ENCODE measurements at regions not wholly inside any gene's neighbourhood (a gene's known extent, or its start where the extent isn't known, plus 50 kb on each side); places are given as distances from the start of the nearest gene placed in this dataset.

DNA sequence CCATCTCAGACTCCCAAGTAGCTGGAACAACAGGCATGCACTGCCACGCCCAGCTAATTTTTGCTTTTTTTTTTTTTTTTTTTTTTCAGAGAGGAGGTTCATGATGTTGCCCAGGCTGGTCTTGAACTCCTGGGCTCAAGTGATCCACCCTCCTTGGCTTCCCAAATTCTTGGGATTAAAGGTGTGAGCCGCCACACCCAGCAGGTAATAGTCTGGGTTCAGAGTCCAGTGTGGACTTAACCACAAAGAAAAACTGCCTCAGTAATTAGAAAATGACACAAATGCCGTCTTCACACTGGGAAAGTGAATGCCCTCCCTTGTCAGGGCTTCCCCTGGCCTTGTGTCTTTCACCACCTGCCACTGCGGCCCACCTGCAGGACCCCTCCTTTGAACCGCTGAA lies 101.1 kb downstream of the RAB11FIP2 start:
- POLR2A ChIA-PET, result no interaction called here
- TF ChIP-seq, protein P1, sequence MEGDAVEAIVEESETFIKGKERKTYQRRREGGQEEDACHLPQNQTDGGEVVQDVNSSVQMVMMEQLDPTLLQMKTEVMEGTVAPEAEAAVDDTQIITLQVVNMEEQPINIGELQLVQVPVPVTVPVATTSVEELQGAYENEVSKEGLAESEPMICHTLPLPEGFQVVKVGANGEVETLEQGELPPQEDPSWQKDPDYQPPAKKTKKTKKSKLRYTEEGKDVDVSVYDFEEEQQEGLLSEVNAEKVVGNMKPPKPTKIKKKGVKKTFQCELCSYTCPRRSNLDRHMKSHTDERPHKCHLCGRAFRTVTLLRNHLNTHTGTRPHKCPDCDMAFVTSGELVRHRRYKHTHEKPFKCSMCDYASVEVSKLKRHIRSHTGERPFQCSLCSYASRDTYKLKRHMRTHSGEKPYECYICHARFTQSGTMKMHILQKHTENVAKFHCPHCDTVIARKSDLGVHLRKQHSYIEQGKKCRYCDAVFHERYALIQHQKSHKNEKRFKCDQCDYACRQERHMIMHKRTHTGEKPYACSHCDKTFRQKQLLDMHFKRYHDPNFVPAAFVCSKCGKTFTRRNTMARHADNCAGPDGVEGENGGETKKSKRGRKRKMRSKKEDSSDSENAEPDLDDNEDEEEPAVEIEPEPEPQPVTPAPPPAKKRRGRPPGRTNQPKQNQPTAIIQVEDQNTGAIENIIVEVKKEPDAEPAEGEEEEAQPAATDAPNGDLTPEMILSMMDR (IDR thresholded peaks at IDR 0.05; ENCODE audit: insufficient read depth, low read length, missing control alignments), result no peak
- CTCF ChIA-PET, result no interaction called here
- no peak for DNase-seq (ENCODE audit: low read depth, low spot score)
- no peak overlapping the region for H3K4me3 ChIP-seq (ENCODE audit: low read depth, low read length)

DNA sequence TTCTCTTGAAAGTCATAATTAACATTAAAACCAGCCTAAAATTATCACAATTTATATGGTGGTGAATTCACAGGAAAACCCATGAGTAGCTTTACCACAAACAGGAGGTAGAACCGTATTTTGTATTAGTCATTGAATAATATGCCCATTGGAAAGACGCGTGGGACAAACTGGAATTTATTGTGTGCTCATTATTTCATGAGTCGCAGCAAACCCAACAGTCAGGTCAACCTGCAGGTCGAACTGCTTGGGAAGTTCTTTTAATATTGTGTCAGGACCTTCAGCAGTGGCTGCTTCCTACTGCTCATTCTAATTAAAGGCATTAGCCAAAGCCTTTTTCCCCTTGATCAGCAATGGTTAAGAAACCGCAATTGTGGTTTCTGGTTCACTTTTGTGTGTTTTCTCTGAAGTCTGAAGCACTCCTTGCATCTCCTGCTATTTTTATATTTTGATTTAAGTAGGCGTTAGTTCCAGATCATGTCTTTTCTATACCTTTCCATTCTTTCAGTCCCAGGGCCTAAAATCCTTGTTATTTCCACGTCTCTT lies 100.1 kb downstream of the RAB11FIP2 start:
- H3K4me3 ChIP-seq (ENCODE audit: low read depth, low read length), result no peak overlapping the region
- ChIA-PET CTCF (no interaction called here), POLR2A (no interaction called here)
- TF ChIP-seq, protein P1 (IDR thresholded peaks at IDR 0.05; ENCODE audit: insufficient read depth, low read length, missing control alignments), result no peak
- no peak for DNase-seq (ENCODE audit: low read depth, low spot score)

DNA sequence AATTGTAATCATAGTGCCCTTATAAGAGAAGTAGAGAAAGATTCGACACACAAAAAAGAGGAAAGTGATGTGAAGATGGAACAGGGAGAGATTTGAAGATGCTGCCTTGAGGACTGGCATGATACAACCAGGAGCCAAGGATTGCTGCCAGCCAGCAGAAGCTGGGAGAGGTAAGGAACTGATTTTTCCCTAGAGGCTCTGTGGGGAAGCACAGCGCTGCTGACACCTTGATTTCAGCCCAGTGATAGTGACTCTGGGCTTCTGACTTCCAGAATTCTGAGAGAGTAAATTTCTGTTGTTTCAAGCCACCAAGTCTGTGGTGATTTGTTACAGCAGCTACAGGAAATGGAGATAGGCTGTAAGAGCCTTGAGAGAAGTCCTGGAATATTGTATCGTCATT lies 98.2 kb downstream of the RAB11FIP2 start:
- no peak overlapping the region for H3K4me3 ChIP-seq (ENCODE audit: low read depth, low read length)
- POLR2A ChIA-PET, result no interaction called here
- TF ChIP-seq, protein P1 (IDR thresholded peaks at IDR 0.05; ENCODE audit: insufficient read depth, low read length, missing control alignments), result no peak
- DNase-seq (ENCODE audit: low read depth, low spot score), result no peak
- CTCF ChIA-PET, result no interaction called here

DNA sequence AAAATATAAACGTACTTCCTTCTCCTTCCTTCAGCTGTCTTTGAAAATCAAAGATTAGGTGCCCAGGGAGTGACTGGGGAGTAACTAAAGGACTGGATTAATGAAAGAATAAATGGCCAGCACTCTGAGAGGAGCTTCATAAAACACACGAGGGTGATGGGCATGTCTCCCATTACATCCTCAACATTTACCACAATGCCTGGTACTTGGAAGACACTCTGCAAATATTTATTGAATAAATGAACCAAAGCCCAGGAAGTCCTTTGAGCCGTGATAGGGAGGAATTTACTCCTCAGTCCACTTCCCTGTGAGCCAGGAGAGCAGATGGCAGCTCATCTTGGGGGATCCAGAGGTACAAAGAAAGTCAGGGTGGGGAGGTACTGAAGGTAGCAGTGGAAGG lies 96.3 kb downstream of the RAB11FIP2 start:
- H3K4me3 ChIP-seq (ENCODE audit: low read depth, low read length), result no peak overlapping the region
- ChIA-PET POLR2A (interaction anchor here (0.6 kb wide), 1 partner anchor 353 kb away, joined by 3 read pairs; no protein-coding TSS in a partner anchor), CTCF (no interaction called here)
- TF ChIP-seq, protein P1 (IDR thresholded peaks at IDR 0.05; ENCODE audit: insufficient read depth, low read length, missing control alignments), result no peak
- DNase-seq (ENCODE audit: low read depth, low spot score), result no peak

All from AG04449 (cell line).